ENCODE measurements at regions not wholly inside any gene's neighbourhood (a gene's known extent, or its start where the extent isn't known, plus 50 kb on each side); places are given as distances from the start of the nearest gene placed in this dataset.

- no peak overlapping the region for H3K4me3 ChIP-seq (ENCODE audit: low read depth, low read length)
- no peak for TF ChIP-seq CTCF (IDR thresholded peaks at IDR 0.05; ENCODE audit: borderline replicate concordance, insufficient read depth, low read depth, low read length)
Observed at GRCh38 chr5:71903808-71904207, 184.7 kb downstream of the CARTPT start.

GRCh38 chr5:71904852-71905251 is 185.8 kb downstream of the CARTPT start:
- no peak overlapping the region for H3K4me3 ChIP-seq (ENCODE audit: low read depth, low read length)
- TF ChIP-seq CTCF (IDR thresholded peaks at IDR 0.05; ENCODE audit: borderline replicate concordance, insufficient read depth, low read depth, low read length): no peak

- TF ChIP-seq CTCF (IDR thresholded peaks at IDR 0.05; ENCODE audit: borderline replicate concordance, insufficient read depth, low read depth, low read length): no peak
- H3K4me3 ChIP-seq (ENCODE audit: low read depth, low read length): no peak overlapping the region
Observed at GRCh38 chr5:71905834-71906711, 187.0 kb downstream of the CARTPT start.

GRCh38 chr5:71907001-71907588 is 188.0 kb downstream of the CARTPT start:
- no peak for TF ChIP-seq CTCF (IDR thresholded peaks at IDR 0.05; ENCODE audit: borderline replicate concordance, insufficient read depth, low read depth, low read length)
- H3K4me3 ChIP-seq (ENCODE audit: low read depth, low read length): no peak overlapping the region

- no peak overlapping the region for H3K4me3 ChIP-seq (ENCODE audit: low read depth, low read length)
- no peak for TF ChIP-seq CTCF (IDR thresholded peaks at IDR 0.05; ENCODE audit: borderline replicate concordance, insufficient read depth, low read depth, low read length)
Observed at GRCh38 chr5:71907608-71908145, 188.6 kb downstream of the CARTPT start.

- no peak for TF ChIP-seq CTCF (IDR thresholded peaks at IDR 0.05; ENCODE audit: borderline replicate concordance, insufficient read depth, low read depth, low read length)
Observed at GRCh38 chr5:71910741-71911140, 191.7 kb downstream of the CARTPT start.

More at GRCh38 chr5:71910741-71911140, 191.7 kb downstream of the CARTPT start:
- H3K4me3 ChIP-seq (ENCODE audit: low read depth, low read length): no peak overlapping the region
